HPDE6-E6E7 (cell line): ENCODE measurements at regions not wholly inside any gene's neighbourhood (a gene's known extent, or its start where the extent isn't known, plus 50 kb on each side); places are given as distances from the start of the nearest gene placed in this dataset.
"Not testable (repeated sequence)": the region's sequence is repeated elsewhere in the genome, so short reads cannot be mapped to it uniquely, and the experiment has no call there.

Experiments used
- DNase-seq: peaks from one replicate; pipeline ENCODE4 v3.0.0; 2011; ENCODE audit warnings: missing footprints; ENCODE audit errors: extremely low spot score

- no peak for DNase-seq
Measured at GRCh38 chr14:34177466-34177865, 226.6 kb upstream of the EGLN3 start.

GRCh38 chr14:34175574-34175973 lies 224.7 kb upstream of the EGLN3 start:
- DNase-seq = no peak

GRCh38 chr14:34174973-34175372 lies 224.1 kb upstream of the EGLN3 start:
- no peak for DNase-seq

GRCh38 chr14:34173916-34174315 lies 223.0 kb upstream of the EGLN3 start:
- no peak for DNase-seq

- no peak for DNase-seq
Measured at GRCh38 chr14:34172550-34173368, 221.9 kb upstream of the EGLN3 start.

GRCh38 chr14:34172173-34172451 lies 221.2 kb upstream of the EGLN3 start:
- no peak for DNase-seq

GRCh38 chr14:34171431-34172172 lies 220.7 kb upstream of the EGLN3 start:
- DNase-seq = no peak

GRCh38 chr14:34170882-34171281 lies 220.0 kb upstream of the EGLN3 start:
- DNase-seq = no peak

GRCh38 chr14:34169561-34169960 lies 218.7 kb upstream of the EGLN3 start:
- no peak for DNase-seq

- DNase-seq = no peak
Measured at GRCh38 chr14:34168656-34169055, 217.8 kb upstream of the EGLN3 start.

- DNase-seq = no peak
Measured at GRCh38 chr14:34165847-34166350, 215.0 kb upstream of the EGLN3 start.

- no peak for DNase-seq
Measured at GRCh38 chr14:34164162-34164864, 213.4 kb upstream of the EGLN3 start.

- peak; percentile 29 for DNase-seq
Measured at GRCh38 chr14:34161351-34162082, 210.6 kb upstream of the EGLN3 start.

GRCh38 chr14:34160619-34161018 lies 209.7 kb upstream of the EGLN3 start:
- DNase-seq = no peak

GRCh38 chr14:34157651-34158050 lies 206.8 kb upstream of the EGLN3 start:
- no peak for DNase-seq

GRCh38 chr14:34147461-34147860 lies 196.6 kb upstream of the EGLN3 start:
- no peak for DNase-seq

- not testable (repeated sequence) for DNase-seq
Measured at GRCh38 chr14:34140127-34140526, 189.3 kb upstream of the EGLN3 start.

GRCh38 chr14:34139160-34140121 lies 188.6 kb upstream of the EGLN3 start:
- not testable (repeated sequence) for DNase-seq

- no peak for DNase-seq
Measured at GRCh38 chr14:34138175-34138574, 187.3 kb upstream of the EGLN3 start.

- no peak for DNase-seq
Measured at GRCh38 chr14:34137001-34137745, 186.3 kb upstream of the EGLN3 start.
